ENCODE measurements at regions not wholly inside any gene's neighbourhood (a gene's known extent, or its start where the extent isn't known, plus 50 kb on each side); places are given as distances from the start of the nearest gene placed in this dataset.
"Not testable (repeated sequence)": the region's sequence is repeated elsewhere in the genome, so short reads cannot be mapped to it uniquely, and the experiment has no call there.

GRCh38 chr6:141203902-141204575 is 928.7 kb upstream of the GJE1 start:
- no peak for DNase-seq

GRCh38 chr6:141202626-141203025 is 930.1 kb upstream of the GJE1 start:
- no peak for DNase-seq

- DNase-seq, result no peak
Measured at GRCh38 chr6:141199074-141199473, 933.7 kb upstream of the GJE1 start.

GRCh38 chr6:141195251-141195832 is 937.4 kb upstream of the GJE1 start:
- no peak for DNase-seq

GRCh38 chr6:141183368-141183767 is 949.4 kb upstream of the GJE1 start:
- DNase-seq, result no peak

GRCh38 chr6:141175458-141175857 is 957.3 kb upstream of the GJE1 start:
- not testable (repeated sequence) for DNase-seq

- DNase-seq, result no peak
Measured at GRCh38 chr6:141174932-141175331, 957.8 kb upstream of the GJE1 start.

GRCh38 chr6:141173529-141173928 is 959.2 kb upstream of the GJE1 start:
- no peak for DNase-seq

- no peak for DNase-seq
Measured at GRCh38 chr6:141169419-141169818, 963.3 kb upstream of the GJE1 start.

GRCh38 chr6:141167945-141168344 is 964.8 kb upstream of the GJE1 start:
- DNase-seq, result no peak

- DNase-seq, result no peak
Measured at GRCh38 chr6:141165002-141165665, 967.6 kb upstream of the GJE1 start.

- DNase-seq, result no peak
Measured at GRCh38 chr6:141164042-141164743, 968.5 kb upstream of the GJE1 start.

GRCh38 chr6:141163107-141163506 is 969.6 kb upstream of the GJE1 start:
- no peak for DNase-seq

GRCh38 chr6:141158740-141159139 is 974.0 kb upstream of the GJE1 start:
- no peak for DNase-seq

- peak; percentile 40 for DNase-seq
Measured at GRCh38 chr6:141153563-141153962, 979.2 kb upstream of the GJE1 start.

- DNase-seq, result no peak
Measured at GRCh38 chr6:141152951-141153350, 979.8 kb upstream of the GJE1 start.

- DNase-seq, result no peak
Measured at GRCh38 chr6:141151710-141152417, 980.9 kb upstream of the GJE1 start.

GRCh38 chr6:141141870-141142269 is 990.9 kb upstream of the GJE1 start:
- no peak for DNase-seq

GRCh38 chr6:141140905-141141304 is 991.8 kb upstream of the GJE1 start:
- no peak for DNase-seq

GRCh38 chr6:141139461-141139860 is 993.3 kb upstream of the GJE1 start:
- no peak for DNase-seq

GRCh38 chr6:141134723-141135122 is 998.0 kb upstream of the GJE1 start:
- no peak for DNase-seq

GRCh38 chr6:141133836-141134235 is 998.9 kb upstream of the GJE1 start:
- DNase-seq, result no peak

GRCh38 chr6:141133346-141133745 is 999.4 kb upstream of the GJE1 start:
- no peak for DNase-seq
